Activated T-cell treated with anti-CD3 and anti-CD28 coated beads for 4 hours (primary cell): ENCODE measurements at regions not wholly inside any gene's neighbourhood (a gene's known extent, or its start where the extent isn't known, plus 50 kb on each side); places are given as distances from the start of the nearest gene placed in this dataset.

Experiments
- DNase-seq: peaks from one replicate; pipeline ENCODE4 v3.0.0-alpha.2; 2020

GRCh38 chr2:41967476-41968181 lies 80.2 kb upstream of the PKDCC start:
- DNase-seq, result no peak

GRCh38 chr2:41968182-41968578 lies 79.6 kb upstream of the PKDCC start:
- DNase-seq, result no peak

GRCh38 chr2:41970988-41971660 lies 76.7 kb upstream of the PKDCC start:
- no peak for DNase-seq

DNA sequence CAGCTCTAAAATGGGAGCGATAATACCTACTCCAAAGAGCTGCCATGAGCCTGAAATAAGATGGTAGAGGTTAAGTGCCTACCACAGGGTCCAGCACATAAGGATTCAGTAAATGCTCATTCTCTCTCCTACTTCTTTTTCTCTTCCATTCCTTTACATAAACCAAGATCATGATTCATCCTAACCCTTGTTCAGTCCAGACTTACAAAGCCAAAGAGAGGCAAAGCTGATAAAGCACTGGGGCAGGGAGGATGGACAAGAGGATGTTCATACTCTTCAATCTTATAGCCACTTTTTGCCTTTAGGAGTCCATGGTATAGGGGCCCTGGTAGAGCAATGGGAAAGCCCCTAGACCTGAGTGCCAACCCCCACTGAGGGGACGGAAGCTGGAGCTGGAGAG lies 75.6 kb upstream of the PKDCC start:
- DNase-seq, result no peak

- no peak for DNase-seq
Measured at GRCh38 chr2:41972819-41973218, 75.0 kb upstream of the PKDCC start.

- no peak for DNase-seq
Measured at GRCh38 chr2:41973871-41974270, 74.0 kb upstream of the PKDCC start.

DNA sequence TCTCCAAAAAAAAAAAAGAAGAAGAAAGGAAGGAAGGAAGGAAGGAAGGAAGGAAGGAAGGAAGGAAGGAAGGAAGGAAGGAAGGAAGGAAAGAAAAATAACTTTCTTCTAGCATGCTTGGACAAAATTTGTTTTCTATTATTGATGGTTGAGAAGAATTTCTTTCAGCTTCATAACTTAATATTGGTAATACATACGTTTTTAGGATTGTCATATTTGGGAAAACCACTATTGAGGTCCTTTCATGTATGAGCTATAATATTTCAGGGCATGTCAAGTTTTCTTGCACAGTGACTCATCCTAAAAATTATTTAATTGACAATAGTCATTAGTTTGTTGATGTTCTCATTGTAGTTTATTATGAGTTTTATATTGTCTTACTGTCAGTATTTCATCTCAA lies 66.4 kb upstream of the PKDCC start:
- DNase-seq, result no peak

DNA sequence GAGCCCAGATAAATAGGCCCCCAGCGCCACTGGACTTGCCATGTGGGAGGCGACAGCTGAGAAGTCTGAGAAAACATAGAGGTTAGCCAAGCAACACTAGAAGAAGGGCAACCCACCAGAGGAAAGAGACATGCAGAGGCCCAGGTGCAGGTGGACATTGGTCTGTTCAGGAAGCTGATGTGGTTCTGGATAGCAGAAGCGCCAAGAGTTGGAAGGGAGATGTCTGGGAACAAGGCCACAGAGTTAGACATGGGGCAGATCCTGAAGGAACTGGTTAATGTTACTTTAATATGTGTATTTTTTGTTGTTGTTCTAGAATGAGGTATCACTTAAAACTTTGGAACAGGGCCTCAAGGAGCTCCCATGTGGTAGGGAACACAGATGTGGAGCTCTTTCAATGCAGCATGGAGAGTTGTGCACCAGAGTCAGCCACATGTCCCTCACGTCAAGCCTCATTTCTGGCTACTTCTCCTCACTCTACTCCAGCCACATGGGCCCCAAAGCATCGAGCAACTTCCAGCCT lies 62.2 kb upstream of the PKDCC start:
- no peak for DNase-seq

DNA sequence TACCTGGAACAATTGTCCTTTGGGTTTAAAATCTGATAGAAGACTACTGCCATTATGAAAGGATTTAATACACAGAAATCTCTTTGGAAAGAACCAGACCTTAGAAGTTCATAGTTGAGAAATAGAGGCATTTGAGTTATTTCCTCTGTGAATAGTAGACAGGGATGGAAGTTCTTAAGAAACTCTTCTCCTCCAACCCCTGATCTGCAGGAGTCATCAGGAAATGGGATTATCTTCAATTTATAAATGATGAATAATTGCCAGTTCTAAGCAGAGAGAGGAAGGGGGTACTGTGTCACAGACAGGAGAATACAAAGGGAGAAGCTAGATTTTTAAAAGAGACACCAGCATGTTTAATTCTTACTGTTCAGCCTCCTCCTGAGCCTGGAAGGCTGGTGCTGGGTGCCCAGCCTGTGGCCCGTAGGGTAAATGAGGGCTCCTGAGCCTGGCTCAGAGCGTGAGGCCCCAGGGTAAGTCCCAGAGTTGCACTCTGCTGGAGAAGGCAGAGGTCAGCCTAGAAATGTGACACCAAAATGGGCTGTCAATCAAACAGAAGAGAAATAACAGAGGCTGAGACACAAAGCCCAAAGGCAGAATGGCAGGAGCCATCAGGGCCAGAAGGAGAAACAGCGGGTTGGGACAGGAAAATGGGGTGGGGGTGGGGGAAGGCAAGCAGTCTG lies 58.2 kb upstream of the PKDCC start:
- DNase-seq, result no peak

DNA sequence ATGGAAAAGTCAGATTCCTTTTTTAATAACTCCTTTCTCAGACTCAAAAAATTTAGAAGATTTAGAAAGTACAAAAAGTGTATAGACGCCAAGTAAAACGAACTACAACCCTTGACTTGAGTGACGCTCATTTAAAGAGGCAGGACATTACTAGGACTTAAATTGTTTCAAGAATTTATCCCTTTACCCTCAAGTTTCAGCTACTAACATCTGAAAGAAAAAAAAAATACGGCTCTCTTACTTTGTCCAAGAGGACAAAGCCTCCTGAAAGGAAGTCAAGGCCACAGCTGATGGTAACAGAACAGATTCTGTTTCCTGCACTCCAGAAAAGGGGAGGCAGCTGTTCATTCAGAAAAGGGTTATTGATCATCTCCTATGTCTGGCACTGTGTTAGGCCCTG lies 57.6 kb upstream of the PKDCC start:
- DNase-seq, result no peak

DNA sequence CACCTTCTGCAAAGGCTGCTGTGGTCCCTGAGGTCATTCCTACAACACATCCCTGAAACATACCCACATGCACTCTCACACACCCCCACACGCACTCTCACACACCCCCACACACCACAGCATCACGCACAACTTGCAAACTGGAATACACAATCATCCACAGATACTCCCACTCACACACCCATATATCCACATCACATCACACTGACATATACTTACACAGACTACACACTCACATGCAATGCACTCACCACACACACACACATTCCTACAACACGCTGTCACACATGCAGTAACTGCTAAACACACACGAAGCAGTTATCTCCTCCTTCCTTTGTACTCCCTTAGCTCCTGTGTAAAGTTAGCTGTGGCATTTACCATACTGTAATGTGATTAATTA lies 57.1 kb upstream of the PKDCC start:
- no peak for DNase-seq

DNA sequence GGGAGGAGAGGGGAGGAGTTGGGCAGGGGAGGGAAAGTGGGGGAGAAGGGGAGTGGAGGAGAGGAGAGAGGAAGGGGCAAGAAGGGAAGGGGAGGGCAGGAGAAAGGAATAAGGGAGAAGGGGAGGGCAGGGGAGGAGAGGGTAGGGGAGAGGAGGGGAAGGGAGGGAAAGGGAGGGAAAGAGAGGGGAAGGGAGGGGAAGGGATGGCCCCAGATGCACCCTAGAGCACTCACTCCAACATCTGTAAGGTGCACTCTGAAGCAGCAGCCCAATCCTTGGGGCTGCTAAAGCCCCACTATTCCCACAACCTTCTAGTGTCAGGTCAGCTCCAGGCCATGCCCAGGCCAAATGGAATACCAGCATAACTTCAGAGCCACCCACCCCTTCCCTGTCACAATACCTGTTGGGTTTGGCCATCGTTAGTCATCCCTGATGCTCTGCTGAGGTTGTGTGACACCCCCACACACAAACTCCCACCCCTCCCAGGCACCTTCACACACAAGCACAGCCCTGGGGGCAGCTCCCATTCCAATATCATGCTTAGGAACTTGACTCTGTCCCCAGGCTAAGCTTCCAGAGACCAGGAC lies 55.7 kb upstream of the PKDCC start:
- no peak for DNase-seq

GRCh38 chr2:41992671-41993434 lies 55.0 kb upstream of the PKDCC start:
- DNase-seq, result no peak

DNA sequence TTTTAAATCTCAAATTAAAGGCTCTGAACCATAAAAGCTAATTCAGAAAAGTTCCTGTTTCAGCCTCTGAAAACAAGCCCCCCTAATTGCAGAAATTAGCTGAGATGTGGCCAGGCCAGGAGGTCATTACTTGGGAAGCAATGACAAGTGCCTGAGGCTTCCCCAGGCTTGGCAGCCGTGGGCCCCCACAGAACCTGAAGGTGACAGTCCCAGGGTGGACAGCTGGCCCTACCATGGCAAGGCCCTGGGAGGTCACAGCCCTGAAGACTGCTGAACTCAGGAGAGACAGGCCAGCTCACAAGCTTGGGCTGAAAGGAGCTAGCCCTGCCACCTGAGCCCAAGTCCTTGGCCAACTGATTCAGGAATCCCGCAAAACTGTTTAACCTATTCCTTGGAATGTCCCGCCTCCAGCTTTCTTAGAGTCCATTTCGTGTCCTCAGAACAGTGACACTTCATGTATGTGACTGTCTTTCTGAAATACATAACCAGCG lies 54.3 kb upstream of the PKDCC start:
- no peak for DNase-seq

DNA sequence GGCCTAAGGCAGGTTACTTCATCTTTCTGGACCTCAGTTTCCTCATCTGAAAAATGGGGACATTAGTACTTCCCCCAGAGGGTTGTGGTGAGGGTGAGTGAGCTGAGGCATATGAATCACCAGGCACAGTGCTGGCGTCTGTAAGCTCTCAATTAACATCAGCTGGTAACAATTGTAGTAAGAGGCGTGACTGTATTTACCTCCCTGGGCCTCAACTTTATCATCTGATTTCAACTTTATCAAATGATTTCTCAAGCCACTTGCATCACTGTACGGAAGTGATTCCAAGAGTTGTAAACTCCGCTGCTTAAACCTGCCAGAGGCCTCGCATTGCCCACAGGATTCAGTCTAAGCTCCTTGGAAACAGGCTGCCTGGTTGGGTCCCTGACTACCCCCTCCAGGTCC lies 53.6 kb upstream of the PKDCC start:
- no peak for DNase-seq

GRCh38 chr2:41994661-41995060 lies 53.2 kb upstream of the PKDCC start:
- no peak for DNase-seq

GRCh38 chr2:41997561-41997960 lies 50.3 kb upstream of the PKDCC start:
- DNase-seq, result no peak
